Fibroblast of the aortic adventitia (primary cell): ENCODE measurements at regions not wholly inside any gene's neighbourhood (a gene's known extent, or its start where the extent isn't known, plus 50 kb on each side); places are given as distances from the start of the nearest gene placed in this dataset.
A peak's percentile ranks its signal among the peaks of the same experiment; 100 is the strongest.

Experiments used
- DNase-seq: peaks from one replicate; pipeline ENCODE4 v3.0.0-alpha.2; 2010; ENCODE audit warnings: low read depth
- H3K4me3 ChIP-seq: 2 replicates; pipeline ENCODE4 v1.5.1; 2011; ENCODE audit warnings: low read depth, mild to moderate bottlenecking, control low read depth, low read length, moderate library complexity
- TF ChIP-seq, protein P1 (sequence below): IDR thresholded peaks from 2 replicates; pipeline ENCODE4 v1.5.1; 2011; ENCODE audit warnings: mild to moderate bottlenecking, low read length, control low read depth, inconsistent platforms; ENCODE audit not compliant: insufficient read depth

- no peak for DNase-seq
- H3K4me3 ChIP-seq, result no peak overlapping the region
- TF ChIP-seq, protein P1, sequence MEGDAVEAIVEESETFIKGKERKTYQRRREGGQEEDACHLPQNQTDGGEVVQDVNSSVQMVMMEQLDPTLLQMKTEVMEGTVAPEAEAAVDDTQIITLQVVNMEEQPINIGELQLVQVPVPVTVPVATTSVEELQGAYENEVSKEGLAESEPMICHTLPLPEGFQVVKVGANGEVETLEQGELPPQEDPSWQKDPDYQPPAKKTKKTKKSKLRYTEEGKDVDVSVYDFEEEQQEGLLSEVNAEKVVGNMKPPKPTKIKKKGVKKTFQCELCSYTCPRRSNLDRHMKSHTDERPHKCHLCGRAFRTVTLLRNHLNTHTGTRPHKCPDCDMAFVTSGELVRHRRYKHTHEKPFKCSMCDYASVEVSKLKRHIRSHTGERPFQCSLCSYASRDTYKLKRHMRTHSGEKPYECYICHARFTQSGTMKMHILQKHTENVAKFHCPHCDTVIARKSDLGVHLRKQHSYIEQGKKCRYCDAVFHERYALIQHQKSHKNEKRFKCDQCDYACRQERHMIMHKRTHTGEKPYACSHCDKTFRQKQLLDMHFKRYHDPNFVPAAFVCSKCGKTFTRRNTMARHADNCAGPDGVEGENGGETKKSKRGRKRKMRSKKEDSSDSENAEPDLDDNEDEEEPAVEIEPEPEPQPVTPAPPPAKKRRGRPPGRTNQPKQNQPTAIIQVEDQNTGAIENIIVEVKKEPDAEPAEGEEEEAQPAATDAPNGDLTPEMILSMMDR, result no peak
These were observed 104.4 kb upstream of the ESX1 start for GRCh38 chrX:104359124-104359523.

- no peak overlapping the region for H3K4me3 ChIP-seq
- TF ChIP-seq, protein P1, result no peak
- DNase-seq, result peak; percentile 77
These were observed 96.5 kb upstream of the ESX1 start for GRCh38 chrX:104351173-104351769.

- TF ChIP-seq, protein P1, result no peak
- H3K4me3 ChIP-seq, result no peak overlapping the region
- peak; percentile 30 for DNase-seq
These were observed 93.1 kb upstream of the ESX1 start for GRCh38 chrX:104347860-104348259.

- no peak overlapping the region for H3K4me3 ChIP-seq
- peak; percentile 68 for DNase-seq
- TF ChIP-seq, protein P1, result peak; percentile 62
These were observed 88.8 kb upstream of the ESX1 start for GRCh38 chrX:104343428-104344129.

- TF ChIP-seq, protein P1, result no peak
- no peak for DNase-seq
- H3K4me3 ChIP-seq, result no peak overlapping the region
These were observed 87.3 kb upstream of the ESX1 start for GRCh38 chrX:104342065-104342464.

GRCh38 chrX:104335756-104336155 lies 81.0 kb upstream of the ESX1 start:
- H3K4me3 ChIP-seq, result no peak overlapping the region
- TF ChIP-seq, protein P1, result no peak
- peak; percentile 64 for DNase-seq
